ENCODE measurements at regions not wholly inside any gene's neighbourhood (a gene's known extent, or its start where the extent isn't known, plus 50 kb on each side); places are given as distances from the start of the nearest gene placed in this dataset.

DNA sequence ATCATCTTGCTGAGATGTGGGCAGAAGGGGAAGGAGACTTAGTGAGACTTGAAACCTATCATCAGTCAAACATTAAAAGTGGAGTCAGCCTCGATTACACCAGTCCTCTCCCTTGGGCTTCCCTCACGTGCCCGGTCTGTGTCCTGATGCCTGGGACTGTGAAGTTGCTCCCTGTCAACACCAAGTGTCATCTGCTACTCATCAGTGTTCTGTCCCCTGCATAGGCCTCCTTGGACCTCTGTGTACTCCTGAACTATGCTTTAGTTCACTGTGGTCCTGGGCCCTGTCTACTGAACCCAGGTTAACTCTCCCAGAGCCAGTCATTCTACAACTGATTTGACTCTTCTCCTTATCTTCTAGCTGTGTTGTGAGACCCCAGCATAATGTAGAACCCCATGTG lies 506.3 kb downstream of the TYW1 start:
- TF ChIP-seq, protein P1, sequence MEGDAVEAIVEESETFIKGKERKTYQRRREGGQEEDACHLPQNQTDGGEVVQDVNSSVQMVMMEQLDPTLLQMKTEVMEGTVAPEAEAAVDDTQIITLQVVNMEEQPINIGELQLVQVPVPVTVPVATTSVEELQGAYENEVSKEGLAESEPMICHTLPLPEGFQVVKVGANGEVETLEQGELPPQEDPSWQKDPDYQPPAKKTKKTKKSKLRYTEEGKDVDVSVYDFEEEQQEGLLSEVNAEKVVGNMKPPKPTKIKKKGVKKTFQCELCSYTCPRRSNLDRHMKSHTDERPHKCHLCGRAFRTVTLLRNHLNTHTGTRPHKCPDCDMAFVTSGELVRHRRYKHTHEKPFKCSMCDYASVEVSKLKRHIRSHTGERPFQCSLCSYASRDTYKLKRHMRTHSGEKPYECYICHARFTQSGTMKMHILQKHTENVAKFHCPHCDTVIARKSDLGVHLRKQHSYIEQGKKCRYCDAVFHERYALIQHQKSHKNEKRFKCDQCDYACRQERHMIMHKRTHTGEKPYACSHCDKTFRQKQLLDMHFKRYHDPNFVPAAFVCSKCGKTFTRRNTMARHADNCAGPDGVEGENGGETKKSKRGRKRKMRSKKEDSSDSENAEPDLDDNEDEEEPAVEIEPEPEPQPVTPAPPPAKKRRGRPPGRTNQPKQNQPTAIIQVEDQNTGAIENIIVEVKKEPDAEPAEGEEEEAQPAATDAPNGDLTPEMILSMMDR (IDR thresholded peaks at IDR 0.05; ENCODE audit: low read length, missing control alignments) = no peak
- DNase-seq (ENCODE audit: low read depth) = no peak
- no peak overlapping the region for H3K4me3 ChIP-seq (replicated peaks; ENCODE audit: low read depth, low read length)

DNA sequence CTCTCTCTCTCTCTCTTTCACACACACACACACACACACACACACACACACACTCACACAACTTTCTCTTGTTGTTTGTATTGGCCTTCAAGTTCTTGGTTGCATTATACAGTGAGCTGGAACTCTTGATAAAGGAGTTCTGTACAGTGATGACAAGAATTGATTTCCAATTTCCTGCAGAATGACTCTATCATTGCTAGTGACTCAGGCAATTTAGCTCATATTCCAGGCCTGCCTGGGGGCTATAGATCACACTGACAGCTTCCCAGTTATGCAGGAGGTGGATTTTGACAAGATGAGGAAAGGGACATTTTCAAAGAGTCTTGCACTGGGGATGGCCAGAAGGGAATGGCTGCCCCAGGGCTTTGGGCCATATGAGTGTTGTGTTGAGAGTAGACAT lies 508.8 kb downstream of the TYW1 start:
- no peak for DNase-seq (ENCODE audit: low read depth)
- H3K4me3 ChIP-seq (replicated peaks; ENCODE audit: low read depth, low read length) = no peak overlapping the region
- TF ChIP-seq, protein P1 (IDR thresholded peaks at IDR 0.05; ENCODE audit: low read length, missing control alignments) = no peak

DNA sequence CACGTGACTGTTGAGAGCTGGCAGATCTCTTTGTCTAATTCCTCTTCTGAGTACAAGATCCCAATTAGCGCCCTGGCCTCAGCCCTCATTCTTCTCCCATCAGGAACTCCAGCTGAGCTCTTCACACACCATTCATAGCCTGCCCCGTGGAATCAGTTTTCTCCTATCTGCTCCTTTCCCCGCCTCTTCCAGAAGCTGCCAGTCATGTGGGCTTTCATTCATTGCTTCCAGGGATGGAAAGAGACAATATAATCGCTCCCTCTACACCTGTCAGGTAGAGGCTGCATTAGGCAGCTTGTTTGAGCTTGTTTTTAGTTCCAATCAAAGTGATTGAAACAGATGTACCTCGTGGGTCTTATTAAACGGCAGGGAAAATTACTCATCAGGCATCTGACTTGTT lies 515.8 kb downstream of the TYW1 start:
- H3K4me3 ChIP-seq (replicated peaks; ENCODE audit: low read depth, low read length) = no peak overlapping the region
- TF ChIP-seq, protein P1 (IDR thresholded peaks at IDR 0.05; ENCODE audit: low read length, missing control alignments) = no peak
- no peak for DNase-seq (ENCODE audit: low read depth)

DNA sequence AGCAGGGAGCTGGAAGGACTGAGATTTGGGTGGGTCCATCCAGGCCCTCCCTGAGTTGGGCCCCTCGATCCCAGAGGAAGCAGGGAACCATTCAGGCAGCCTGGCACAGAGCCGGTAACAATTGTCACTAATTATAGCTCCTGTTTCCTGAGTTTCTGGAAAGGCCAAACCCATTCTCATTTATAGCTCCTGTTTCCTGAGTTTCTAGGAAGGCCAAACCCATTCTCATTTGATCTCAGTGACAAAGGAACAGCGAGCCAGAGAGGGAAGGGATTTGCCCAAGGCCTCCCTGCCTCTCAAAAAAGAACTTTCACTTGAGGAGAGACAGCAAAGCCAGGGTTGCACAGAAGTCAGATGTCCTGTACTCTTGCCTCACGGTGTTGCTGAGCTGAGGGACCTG lies 521.9 kb downstream of the TYW1 start:
- TF ChIP-seq, protein P1 (IDR thresholded peaks at IDR 0.05; ENCODE audit: low read length, missing control alignments) = no peak
- H3K4me3 ChIP-seq (replicated peaks; ENCODE audit: low read depth, low read length) = no peak overlapping the region
- no peak for DNase-seq (ENCODE audit: low read depth)

DNA sequence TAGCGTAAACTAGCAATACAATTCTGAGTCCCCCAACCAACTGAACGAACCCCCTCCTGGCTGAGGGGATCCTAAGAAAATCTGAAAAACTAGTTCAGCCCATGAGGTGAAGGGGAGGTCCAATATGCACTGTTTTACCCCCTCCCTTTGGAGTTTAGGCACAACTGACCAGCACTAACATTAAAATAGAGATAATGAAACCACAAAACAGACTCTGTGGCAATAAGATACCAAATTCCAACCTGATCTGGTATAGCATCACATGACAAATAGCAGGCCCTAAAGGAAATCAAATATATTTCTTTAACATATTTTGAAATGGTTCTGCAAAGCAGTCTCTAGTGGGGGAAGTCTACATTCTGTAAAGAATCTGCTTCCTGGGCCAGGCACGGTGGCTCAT lies 522.5 kb downstream of the TYW1 start:
- no peak overlapping the region for H3K4me3 ChIP-seq (replicated peaks; ENCODE audit: low read depth, low read length)
- no peak for DNase-seq (ENCODE audit: low read depth)
- TF ChIP-seq, protein P1 (IDR thresholded peaks at IDR 0.05; ENCODE audit: low read length, missing control alignments) = no peak

DNA sequence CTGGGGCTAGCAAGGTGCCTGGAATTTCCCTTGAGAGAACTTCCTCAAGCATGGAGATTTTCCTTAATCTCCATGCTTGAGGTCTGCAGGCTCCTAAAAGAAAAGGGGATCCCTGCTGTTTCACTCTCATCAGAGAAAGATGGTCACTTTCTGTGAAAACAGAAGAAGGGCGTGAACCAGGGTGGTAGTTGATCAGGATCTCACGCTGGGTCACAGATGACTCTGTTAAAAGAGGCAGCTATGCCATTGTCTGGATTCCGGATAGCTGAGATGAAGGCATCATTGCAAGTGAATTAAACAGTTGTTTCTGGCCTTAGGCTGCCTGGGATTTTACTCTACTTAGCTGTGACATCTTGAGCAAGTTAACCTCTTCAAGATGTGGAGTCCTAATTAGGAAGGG lies 525.9 kb downstream of the TYW1 start:
- no peak for DNase-seq (ENCODE audit: low read depth)
- no peak overlapping the region for H3K4me3 ChIP-seq (replicated peaks; ENCODE audit: low read depth, low read length)
- TF ChIP-seq, protein P1 (IDR thresholded peaks at IDR 0.05; ENCODE audit: low read length, missing control alignments) = no peak

DNA sequence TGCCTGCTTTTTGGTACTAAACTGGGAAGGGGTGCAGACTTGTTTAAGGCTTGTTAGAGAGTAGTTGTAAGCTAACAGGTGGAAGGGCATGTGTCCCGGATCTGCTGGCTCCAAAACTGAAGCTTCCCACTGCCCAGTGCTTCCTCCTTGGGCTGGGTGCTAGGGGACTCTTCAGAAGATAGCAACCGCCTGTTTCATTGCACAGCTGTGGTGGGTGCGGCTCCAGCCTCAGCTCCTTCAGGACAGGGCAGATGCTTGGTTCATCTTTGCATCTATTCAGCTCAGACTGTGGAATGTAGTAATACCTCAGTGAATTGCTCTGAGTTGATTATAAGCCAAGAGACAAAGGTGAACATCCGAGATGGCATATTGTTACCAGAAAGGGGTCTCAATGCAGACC lies 527.1 kb downstream of the TYW1 start:
- no peak overlapping the region for H3K4me3 ChIP-seq (replicated peaks; ENCODE audit: low read depth, low read length)
- TF ChIP-seq, protein P1 (IDR thresholded peaks at IDR 0.05; ENCODE audit: low read length, missing control alignments) = no peak
- DNase-seq (ENCODE audit: low read depth) = no peak
